T-helper 1 cell treated with Interleukin-12 subunit alpha and Interleukin-12 subunit beta and Interleukin-4 antibody, amounts not matched to agents 30 μg/mL and 1 μg/mL, for 36 hours (primary cell): ENCODE measurements at regions not wholly inside any gene's neighbourhood (a gene's known extent, or its start where the extent isn't known, plus 50 kb on each side); places are given as distances from the start of the nearest gene placed in this dataset.

ENCODE experiments used
- H3K27ac Mint-ChIP-seq: one replicate; pipeline ENCODE4 v1.8.0; 2021; ENCODE audit warnings: mild to moderate bottlenecking, mixed read lengths
- H3K27me3 Mint-ChIP-seq: one replicate; pipeline ENCODE4 v1.8.0; 2021; ENCODE audit warnings: low read depth, mixed read lengths
- H3K36me3 Mint-ChIP-seq: one replicate; pipeline ENCODE4 v1.8.0; 2021; ENCODE audit warnings: low read depth, mixed read lengths
- H3K4me1 Mint-ChIP-seq: one replicate; pipeline ENCODE4 v1.8.0; 2021; ENCODE audit warnings: low read depth, mixed read lengths
- H3K4me3 Mint-ChIP-seq: one replicate; pipeline ENCODE4 v1.8.0; 2021; ENCODE audit warnings: mild to moderate bottlenecking, moderate library complexity, mixed read lengths
- H3K9me3 Mint-ChIP-seq: one replicate; pipeline ENCODE4 v1.8.0; 2021; ENCODE audit warnings: mixed read lengths

DNA sequence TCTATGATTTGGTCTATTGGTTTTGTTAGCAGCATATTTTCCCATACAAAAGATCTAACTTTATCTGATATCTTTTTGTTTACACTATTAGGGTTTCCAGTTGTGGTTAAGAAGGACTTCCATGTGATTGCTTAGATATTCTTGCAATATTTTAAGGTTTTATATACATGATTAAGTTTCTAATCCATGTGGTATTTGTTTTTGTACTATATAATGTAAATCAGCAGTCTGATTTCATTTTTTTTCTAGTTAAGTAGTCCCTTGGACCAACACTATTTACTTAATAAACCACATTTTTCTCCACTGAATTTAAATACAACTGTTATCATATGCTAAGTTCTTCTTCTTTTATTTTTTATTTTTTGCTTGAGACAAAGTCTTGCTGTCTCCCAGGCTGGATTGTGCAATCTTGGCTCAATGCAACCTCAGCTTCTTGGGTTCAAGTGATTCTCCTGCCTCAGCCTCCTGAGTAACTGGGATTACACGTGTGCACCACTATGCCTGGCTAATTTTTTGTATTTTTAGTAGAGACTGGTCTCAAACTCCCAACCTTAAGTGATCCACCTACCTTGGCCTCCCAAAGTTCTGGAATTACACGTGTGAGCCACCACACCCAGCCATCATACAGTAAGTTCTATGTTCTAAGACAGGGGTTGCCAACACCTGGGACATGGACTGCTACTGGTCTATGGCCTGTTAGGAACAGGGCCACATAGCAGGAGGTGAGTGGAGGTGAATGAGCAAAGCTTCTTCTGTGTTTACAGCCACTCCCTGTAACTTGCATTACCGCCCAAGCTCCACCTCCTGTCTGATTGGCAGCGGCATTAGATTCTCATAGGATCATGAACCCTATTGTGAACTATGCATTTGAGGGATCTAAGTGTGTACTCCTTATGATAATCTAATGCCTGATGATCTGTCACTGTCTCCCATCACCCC lies 58.5 kb upstream of the RAB27B start:
- Mint-ChIP-seq H3K27ac (no peak overlapping the region), H3K36me3 (no peaks in the 10 kb centered on the region), H3K27me3 (peaks cover 28% of the 10 kb centered on the region), H3K4me1 (no peaks in the 10 kb centered on the region), H3K4me3 (no peak overlapping the region), H3K9me3 (no peaks in the 10 kb centered on the region)

DNA sequence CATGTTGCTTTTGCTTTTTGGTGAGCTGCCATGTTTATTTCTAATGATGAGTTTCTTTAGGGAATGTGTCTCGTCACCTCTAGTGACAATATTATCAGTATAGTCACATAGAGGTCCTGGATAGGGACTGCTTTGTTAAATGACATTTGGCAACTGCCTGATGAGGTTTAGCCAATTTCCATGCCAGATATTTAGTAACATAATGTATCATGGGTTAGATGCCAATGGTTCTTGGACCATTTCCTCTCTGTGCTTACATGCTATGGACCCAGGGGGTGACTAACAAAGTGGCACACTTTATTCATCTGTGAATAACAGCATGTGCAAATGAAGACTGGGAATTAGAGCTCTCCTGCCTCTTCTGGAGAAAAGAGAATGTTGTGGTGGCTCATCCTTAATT lies 56.2 kb upstream of the RAB27B start:
- peaks cover 3% of the 10 kb centered on the region for H3K4me1 Mint-ChIP-seq
- no peaks in the 10 kb centered on the region for H3K9me3 Mint-ChIP-seq
- H3K36me3 Mint-ChIP-seq: no peaks in the 10 kb centered on the region
- no peak overlapping the region for H3K4me3 Mint-ChIP-seq
- peaks cover 10% of the 10 kb centered on the region for H3K27me3 Mint-ChIP-seq
- no peak overlapping the region for H3K27ac Mint-ChIP-seq

DNA sequence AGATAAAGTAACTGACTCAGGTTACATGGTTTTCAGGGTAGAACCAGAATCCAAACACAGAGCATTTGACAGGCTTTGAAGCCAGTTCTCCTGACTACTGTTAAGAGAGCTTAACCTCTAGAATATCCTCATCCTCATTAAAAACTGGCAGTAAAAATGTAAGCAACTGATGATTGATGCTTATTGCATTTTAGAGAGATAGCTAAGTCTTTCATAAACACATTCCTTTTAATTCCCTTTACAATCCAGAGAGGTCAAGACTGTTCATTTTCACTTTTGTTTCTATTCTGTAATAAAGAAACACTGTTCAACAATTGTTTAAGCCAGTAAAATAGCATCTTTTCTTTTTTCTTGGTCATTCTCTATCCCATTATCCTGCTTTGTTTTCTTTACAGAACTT lies 53.9 kb upstream of the RAB27B start:
- peaks cover 3% of the 10 kb centered on the region for H3K4me1 Mint-ChIP-seq
- peaks cover 9% of the 10 kb centered on the region for H3K27me3 Mint-ChIP-seq
- no peaks in the 10 kb centered on the region for H3K36me3 Mint-ChIP-seq
- no peaks in the 10 kb centered on the region for H3K9me3 Mint-ChIP-seq
- no peak overlapping the region for H3K27ac Mint-ChIP-seq
- no peak overlapping the region for H3K4me3 Mint-ChIP-seq

DNA sequence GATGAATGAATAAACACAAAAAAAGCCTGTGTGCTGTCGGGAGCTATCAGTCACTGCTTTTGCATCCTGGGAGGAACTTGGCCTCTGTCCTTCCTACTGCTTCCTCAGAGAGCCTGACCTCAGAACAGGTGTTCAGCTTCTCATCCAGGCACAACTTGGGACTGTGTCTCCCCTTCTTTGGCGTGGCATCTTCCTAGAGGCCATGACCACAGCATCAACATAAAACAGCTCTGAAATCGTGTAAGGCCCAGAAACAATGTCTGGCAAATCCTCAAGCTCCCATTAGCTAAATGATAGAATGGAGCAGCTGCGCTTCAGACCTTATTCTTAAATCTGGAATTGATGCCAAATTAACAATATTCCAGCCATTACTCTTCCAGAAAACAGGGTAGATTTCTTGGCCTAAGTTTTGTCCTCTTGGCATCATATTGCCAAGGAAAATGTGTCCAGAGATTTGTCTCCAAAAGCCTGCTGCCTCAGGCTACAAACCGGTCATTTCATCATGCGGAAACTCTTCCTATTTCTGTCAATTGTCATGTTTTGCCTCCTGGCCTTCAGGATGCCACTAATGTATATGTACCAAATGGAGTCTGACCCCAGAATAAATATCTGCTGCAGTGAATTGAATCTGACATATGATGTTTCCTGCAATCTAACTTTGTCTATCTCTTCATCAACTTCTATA lies 53.2 kb upstream of the RAB27B start:
- H3K9me3 Mint-ChIP-seq: no peaks in the 10 kb centered on the region
- no peaks in the 10 kb centered on the region for H3K36me3 Mint-ChIP-seq
- no peak overlapping the region for H3K27ac Mint-ChIP-seq
- no peak overlapping the region for H3K4me3 Mint-ChIP-seq
- H3K4me1 Mint-ChIP-seq: peaks cover 3% of the 10 kb centered on the region
- peaks cover 9% of the 10 kb centered on the region for H3K27me3 Mint-ChIP-seq

DNA sequence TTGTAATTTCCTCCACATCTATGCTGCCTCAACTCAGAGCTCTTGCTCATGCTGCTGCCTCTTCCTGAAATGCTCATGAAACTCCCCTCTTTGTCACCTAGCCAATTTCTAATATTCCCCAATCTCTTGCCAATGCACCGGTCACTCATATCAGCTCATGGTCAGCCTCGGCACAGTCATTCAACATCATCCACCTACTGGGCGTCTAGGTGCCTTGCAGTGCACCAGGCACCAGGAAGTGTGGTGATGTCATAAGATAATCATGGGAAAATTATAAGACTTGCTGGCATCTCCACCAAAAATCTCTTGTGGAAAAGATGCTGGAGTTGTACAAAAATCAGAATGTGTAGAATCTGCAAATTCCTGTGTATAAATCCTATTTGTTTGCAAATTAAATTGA lies 52.6 kb upstream of the RAB27B start:
- Mint-ChIP-seq H3K36me3 (no peaks in the 10 kb centered on the region), H3K27ac (no peak overlapping the region), H3K4me1 (peaks cover 3% of the 10 kb centered on the region), H3K27me3 (peaks cover 9% of the 10 kb centered on the region), H3K4me3 (no peak overlapping the region), H3K9me3 (no peaks in the 10 kb centered on the region)

DNA sequence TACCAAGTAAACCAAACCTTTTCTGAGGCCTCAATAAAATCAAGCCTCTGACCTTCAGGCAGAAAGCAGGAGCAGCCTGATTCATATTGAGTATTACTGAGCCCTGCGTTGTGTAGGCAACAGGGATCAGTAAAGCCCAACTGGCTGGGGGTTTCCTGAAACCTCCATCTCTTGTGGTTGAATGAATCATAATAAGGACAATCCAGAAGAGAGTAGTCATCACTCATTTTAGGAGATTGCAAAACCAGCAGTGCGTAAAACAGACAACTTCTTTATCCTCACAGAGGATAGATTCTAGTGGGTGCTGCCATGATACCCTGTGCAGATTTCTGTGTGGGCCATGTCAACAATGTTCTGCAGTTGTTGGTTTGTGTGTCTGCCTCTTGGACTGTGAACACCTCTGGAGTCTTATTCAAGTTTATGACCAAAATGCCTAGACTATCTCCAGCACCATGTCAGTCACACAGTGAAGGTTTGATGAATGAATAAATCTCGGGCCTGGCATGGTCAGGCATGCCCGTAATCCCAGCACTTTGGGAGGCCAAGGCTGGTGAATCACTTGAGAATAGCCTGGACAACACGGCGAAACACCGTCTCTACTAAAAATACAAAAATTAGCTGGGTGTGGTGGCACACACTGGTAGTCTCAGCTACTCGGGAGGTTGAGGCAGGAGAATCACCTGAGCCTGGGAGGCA lies 51.8 kb upstream of the RAB27B start:
- H3K27ac Mint-ChIP-seq: no peak overlapping the region
- H3K36me3 Mint-ChIP-seq: no peaks in the 10 kb centered on the region
- H3K4me1 Mint-ChIP-seq: peaks cover 3% of the 10 kb centered on the region
- H3K27me3 Mint-ChIP-seq: peaks cover 3% of the 10 kb centered on the region
- no peaks in the 10 kb centered on the region for H3K9me3 Mint-ChIP-seq
- H3K4me3 Mint-ChIP-seq: no peak overlapping the region

DNA sequence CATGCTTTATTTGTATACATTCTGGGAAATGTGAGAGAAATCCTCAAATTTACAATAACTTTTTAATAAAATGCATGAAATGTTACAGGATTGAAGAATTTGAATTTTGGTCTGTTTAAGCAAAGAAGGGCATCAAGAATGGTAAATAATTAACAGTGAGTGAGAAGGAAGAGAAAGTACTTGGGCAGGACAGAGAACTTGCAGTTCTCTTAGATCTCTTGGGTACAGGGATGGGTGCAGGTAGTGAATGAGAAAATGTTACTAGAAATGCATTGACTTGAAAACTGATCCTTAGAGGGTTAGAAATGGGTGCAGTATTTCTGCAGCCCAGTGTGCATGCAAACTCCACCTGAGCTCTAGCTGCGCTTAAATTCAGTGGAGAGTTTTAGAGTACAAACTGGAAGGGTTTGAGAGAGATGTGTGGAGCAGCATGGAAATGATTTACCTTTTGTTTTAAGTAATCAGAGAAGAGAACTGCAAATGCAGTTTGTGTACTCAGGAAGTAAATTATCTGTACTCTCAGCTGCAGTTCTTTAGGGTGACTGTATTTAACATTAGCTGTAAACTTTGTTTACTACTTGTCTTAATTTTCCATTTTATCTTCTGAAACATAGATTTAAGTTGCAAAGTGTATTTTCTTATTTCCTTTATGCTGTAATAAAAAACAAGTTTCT lies 51.0 kb upstream of the RAB27B start:
- no peaks in the 10 kb centered on the region for H3K9me3 Mint-ChIP-seq
- H3K4me1 Mint-ChIP-seq: peaks cover 3% of the 10 kb centered on the region
- H3K4me3 Mint-ChIP-seq: no peak overlapping the region
- H3K27ac Mint-ChIP-seq: no peak overlapping the region
- no peaks in the 10 kb centered on the region for H3K36me3 Mint-ChIP-seq
- peaks cover 3% of the 10 kb centered on the region for H3K27me3 Mint-ChIP-seq

DNA sequence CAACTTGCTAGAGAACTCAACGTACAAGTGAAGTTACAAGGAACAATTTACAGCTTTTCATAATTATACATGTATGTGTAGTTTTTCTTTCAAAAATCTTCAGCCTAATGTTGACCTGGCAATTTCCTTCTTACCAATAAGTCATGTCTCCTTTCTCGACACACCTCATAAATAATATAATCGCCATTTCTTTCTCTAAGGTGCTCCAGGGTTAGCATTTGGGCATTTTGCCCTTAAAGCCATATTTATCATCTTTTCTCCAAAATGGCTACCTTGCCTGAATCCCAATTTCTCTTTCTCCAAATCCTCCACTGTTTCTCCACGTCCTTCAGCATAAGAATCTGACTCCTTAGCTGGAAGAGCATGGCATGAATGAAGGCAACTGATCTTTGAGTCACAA lies 50.3 kb upstream of the RAB27B start:
- peaks cover 3% of the 10 kb centered on the region for H3K4me1 Mint-ChIP-seq
- H3K36me3 Mint-ChIP-seq: no peaks in the 10 kb centered on the region
- no peak overlapping the region for H3K27ac Mint-ChIP-seq
- H3K4me3 Mint-ChIP-seq: no peak overlapping the region
- H3K27me3 Mint-ChIP-seq: peaks cover 3% of the 10 kb centered on the region
- H3K9me3 Mint-ChIP-seq: no peaks in the 10 kb centered on the region
